ENCODE measurements at regions not wholly inside any gene's neighbourhood (a gene's known extent, or its start where the extent isn't known, plus 50 kb on each side); places are given as distances from the start of the nearest gene placed in this dataset.

- Histone ChIP-seq H2AFZ (ENCODE audit: low read length) (no peak overlapping the region), H3K27ac (ENCODE audit: low read length) (no peak overlapping the region), H3K36me3 (replicated peaks; ENCODE audit: insufficient read depth, low read length) (no peaks in the 10 kb centered on the region), H4K20me1 (ENCODE audit: insufficient read depth, low read length) (no peaks in the 10 kb centered on the region), H3K9me2 (replicated peaks; ENCODE audit: insufficient read depth, low read length) (no peaks in the 10 kb centered on the region), H3K4me2 (ENCODE audit: low read depth, low read length) (no peak overlapping the region), H3F3A (ENCODE audit: insufficient read depth, low read length) (no peaks in the 10 kb centered on the region), H3K27me3 (replicated peaks; ENCODE audit: insufficient read depth, low read length) (no peaks in the 10 kb centered on the region), H3K9me3 (replicated peaks; ENCODE audit: insufficient read depth, low read length) (no peaks in the 10 kb centered on the region), H3K79me2 (ENCODE audit: low read length) (no peaks in the 10 kb centered on the region), H3K4me3 (ENCODE audit: low read length) (no peak overlapping the region), H3K4me1 (ENCODE audit: low read length) (no peaks in the 10 kb centered on the region), H3K9ac (ENCODE audit: low read length) (no peak overlapping the region)
- no peak for DNase-seq
- TF ChIP-seq CTCF (IDR thresholded peaks at IDR 0.05; ENCODE audit: low read length) (no peak), EZH2phosphoT487 (IDR thresholded peaks at IDR 0.05; ENCODE audit: low read length) (no peak), EZH2 (optimal IDR thresholded peaks at IDR 0.05; ENCODE audit: low read depth, low read length) (no peak)
Measured at GRCh38 chr3:59432665-59433064, 382.8 kb upstream of the CFAP20DC start.

DNA sequence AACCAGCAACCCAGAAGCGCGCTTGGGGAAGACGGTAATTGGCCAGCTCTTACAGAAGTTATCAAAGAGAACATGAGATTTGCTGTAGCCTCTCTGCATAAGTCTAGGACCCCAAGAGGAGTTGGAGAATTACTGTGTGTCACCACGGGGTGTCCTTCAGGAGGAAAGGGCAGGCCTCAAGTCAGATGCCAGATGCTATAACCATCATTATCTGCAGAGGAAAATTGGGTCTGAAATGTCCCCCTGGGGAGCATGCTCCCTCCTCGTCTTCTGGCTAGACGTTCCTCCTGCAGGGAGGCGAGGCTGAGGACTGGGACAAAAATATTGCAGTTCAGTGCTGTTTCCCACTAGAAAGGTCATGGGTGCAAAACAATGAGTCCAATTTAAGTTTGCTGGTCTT lies 380.5 kb upstream of the CFAP20DC start:
- no peak for TF ChIP-seq EZH2phosphoT487 (IDR thresholded peaks at IDR 0.05; ENCODE audit: low read length)
- no peak for TF ChIP-seq EZH2 (optimal IDR thresholded peaks at IDR 0.05; ENCODE audit: low read depth, low read length)
- TF ChIP-seq CTCF (IDR thresholded peaks at IDR 0.05; ENCODE audit: low read length): no peak
- Histone ChIP-seq H3K9ac (ENCODE audit: low read length) (no peak overlapping the region), H3F3A (ENCODE audit: insufficient read depth, low read length) (no peaks in the 10 kb centered on the region), H3K36me3 (replicated peaks; ENCODE audit: insufficient read depth, low read length) (no peaks in the 10 kb centered on the region), H2AFZ (ENCODE audit: low read length) (no peak overlapping the region), H3K9me2 (replicated peaks; ENCODE audit: insufficient read depth, low read length) (no peaks in the 10 kb centered on the region), H3K79me2 (ENCODE audit: low read length) (no peaks in the 10 kb centered on the region), H3K27me3 (replicated peaks; ENCODE audit: insufficient read depth, low read length) (no peaks in the 10 kb centered on the region), H3K9me3 (replicated peaks; ENCODE audit: insufficient read depth, low read length) (no peaks in the 10 kb centered on the region), H4K20me1 (ENCODE audit: insufficient read depth, low read length) (no peaks in the 10 kb centered on the region), H3K4me2 (ENCODE audit: low read depth, low read length) (no peak overlapping the region), H3K4me3 (ENCODE audit: low read length) (no peak overlapping the region), H3K27ac (ENCODE audit: low read length) (no peak overlapping the region), H3K4me1 (ENCODE audit: low read length) (peaks cover 8% of the 10 kb centered on the region)
- no peak for DNase-seq

GRCh38 chr3:59429198-59429597 lies 379.4 kb upstream of the CFAP20DC start:
- Histone ChIP-seq H3K36me3 (replicated peaks; ENCODE audit: insufficient read depth, low read length) (no peaks in the 10 kb centered on the region), H3K27ac (ENCODE audit: low read length) (no peak overlapping the region), H2AFZ (ENCODE audit: low read length) (no peak overlapping the region), H3K27me3 (replicated peaks; ENCODE audit: insufficient read depth, low read length) (no peaks in the 10 kb centered on the region), H3K4me1 (ENCODE audit: low read length) (peaks cover 20% of the 10 kb centered on the region), H3K79me2 (ENCODE audit: low read length) (no peaks in the 10 kb centered on the region), H3K4me3 (ENCODE audit: low read length) (no peak overlapping the region), H3K9me3 (replicated peaks; ENCODE audit: insufficient read depth, low read length) (no peaks in the 10 kb centered on the region), H3K9me2 (replicated peaks; ENCODE audit: insufficient read depth, low read length) (no peaks in the 10 kb centered on the region), H4K20me1 (ENCODE audit: insufficient read depth, low read length) (no peaks in the 10 kb centered on the region), H3K9ac (ENCODE audit: low read length) (no peak overlapping the region), H3F3A (ENCODE audit: insufficient read depth, low read length) (no peaks in the 10 kb centered on the region), H3K4me2 (ENCODE audit: low read depth, low read length) (no peak overlapping the region)
- DNase-seq: no peak
- TF ChIP-seq EZH2phosphoT487 (IDR thresholded peaks at IDR 0.05; ENCODE audit: low read length) (no peak), CTCF (IDR thresholded peaks at IDR 0.05; ENCODE audit: low read length) (no peak), EZH2 (optimal IDR thresholded peaks at IDR 0.05; ENCODE audit: low read depth, low read length) (no peak)

Measured in MM.1S (cell line).